ENCODE measurements at regions not wholly inside any gene's neighbourhood (a gene's known extent, or its start where the extent isn't known, plus 50 kb on each side); places are given as distances from the start of the nearest gene placed in this dataset.
"Not testable (repeated sequence)": the region's sequence is repeated elsewhere in the genome, so short reads cannot be mapped to it uniquely, and the experiment has no call there.

DNA sequence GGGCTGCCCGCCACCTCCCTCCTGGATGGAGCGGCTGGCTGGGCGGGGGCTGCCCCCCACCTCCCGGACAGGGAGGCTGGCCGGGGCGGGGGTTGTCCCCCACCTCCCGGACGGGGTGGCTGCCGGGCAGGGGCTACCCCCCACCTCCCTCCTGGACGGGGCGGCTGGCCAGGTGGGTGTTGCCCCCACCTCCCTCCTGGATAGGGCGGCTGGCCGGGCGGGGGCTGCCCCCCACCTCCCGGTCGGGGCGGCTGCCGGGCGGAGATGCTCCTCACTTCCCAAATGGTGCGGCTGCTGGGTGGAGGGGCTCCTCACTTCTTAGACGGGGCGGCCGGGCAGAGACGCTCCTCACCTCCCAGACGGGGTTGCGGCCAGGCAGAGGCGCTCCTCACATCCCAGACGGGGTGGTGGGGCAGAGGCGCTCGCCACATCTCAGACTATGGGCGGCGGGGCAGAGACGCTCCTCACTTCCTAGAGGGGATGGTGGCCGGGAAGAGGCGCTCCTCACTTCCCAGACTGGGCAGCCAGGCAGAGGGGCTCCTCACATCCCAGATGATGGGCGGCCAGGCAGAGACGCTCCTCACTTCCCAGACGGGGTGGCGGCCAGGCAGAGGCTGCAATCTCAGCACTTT, 153.9 kb upstream of the OR4C13 start:
- H3K4me1 ChIP-seq; H3K27ac ChIP-seq; H3K9me3 ChIP-seq; intact Hi-C loops (cut with DNase I; ENCODE audit: low total_unique reads); H3K27me3 ChIP-seq; H3K4me3 ChIP-seq; DNase-seq; H3K36me3 ChIP-seq (ENCODE audit: low read depth, missing control alignments): not testable (repeated sequence)
- 67 to 89% methylated on average over 20 to 34 of the region's 39 CpGs for WGBS, 2 donors

DNA sequence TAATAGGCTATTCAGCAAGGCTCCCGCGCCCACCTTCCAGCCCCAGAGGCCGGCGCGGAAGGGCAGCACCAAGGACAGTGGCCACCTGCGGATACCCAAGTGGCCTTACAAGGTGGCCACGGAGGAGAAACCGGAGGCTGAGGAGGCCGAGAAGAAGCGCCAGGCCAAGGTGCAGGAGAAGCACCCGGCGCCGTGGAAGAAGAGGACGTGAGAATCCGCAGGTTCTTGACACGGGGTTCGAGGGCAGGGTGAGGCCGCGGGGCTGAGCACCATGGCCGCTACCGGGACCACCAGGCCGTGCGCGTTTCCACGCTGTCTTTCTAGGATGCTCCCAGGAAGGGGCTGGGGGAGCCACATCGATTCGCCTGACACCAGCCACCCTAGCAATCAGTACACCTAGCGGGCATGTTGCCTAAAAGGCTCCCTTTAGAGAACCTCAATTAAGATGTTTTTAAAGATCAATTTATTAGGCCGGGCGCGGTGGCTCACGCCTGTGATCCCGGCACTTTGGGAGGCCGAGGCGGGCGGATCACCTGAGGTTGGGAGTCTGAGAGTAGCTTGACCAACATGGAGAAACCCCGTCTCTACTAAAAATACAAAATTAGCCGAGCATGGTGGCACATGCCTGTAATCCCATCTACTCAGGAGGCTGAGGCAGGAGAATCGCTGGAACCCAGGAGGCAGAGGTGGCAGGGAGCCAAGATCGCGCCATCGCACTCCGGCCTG, 134.3 kb upstream of the OR4C13 start:
- H3K9me3 ChIP-seq; H3K27me3 ChIP-seq; H3K27ac ChIP-seq; H3K36me3 ChIP-seq (ENCODE audit: low read depth, missing control alignments); H3K4me1 ChIP-seq; intact Hi-C loops (cut with DNase I; ENCODE audit: low total_unique reads); DNase-seq: not testable (repeated sequence)
- WGBS, 2 donors = 54 to 80% methylated on average over 36 to 43 of the region's 43 CpGs
- H3K4me3 ChIP-seq = peak overlapping the region in 1 of 2 donors; percentile 34

DNA sequence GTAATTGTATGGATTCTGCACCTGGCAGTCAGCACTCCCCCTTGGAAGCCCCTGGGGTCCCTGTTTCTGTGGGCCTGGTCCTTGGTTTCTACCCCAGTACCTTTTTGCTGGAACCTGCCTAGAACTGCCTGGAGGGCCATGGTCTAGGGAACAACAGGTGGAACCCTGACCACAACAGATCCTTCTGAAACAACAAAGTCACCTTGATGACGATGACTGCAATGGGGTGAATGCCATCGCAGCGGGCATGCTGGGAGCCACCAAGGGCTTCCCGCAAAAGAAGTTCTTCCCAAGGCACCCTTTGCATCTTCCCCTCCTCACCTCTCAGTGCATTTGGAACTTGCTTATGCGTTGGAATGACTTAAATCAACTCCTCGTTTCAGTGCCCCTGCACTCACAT, 129.0 kb upstream of the OR4C13 start:
- H3K9me3 ChIP-seq; H3K4me3 ChIP-seq; H3K27me3 ChIP-seq; H3K27ac ChIP-seq; H3K36me3 ChIP-seq (ENCODE audit: low read depth, missing control alignments); intact Hi-C loops (cut with DNase I; ENCODE audit: low total_unique reads); DNase-seq; H3K4me1 ChIP-seq: not testable (repeated sequence)
- WGBS, 2 donors = 77 to 83% methylated on average over 6 of the region's 6 CpGs

DNA sequence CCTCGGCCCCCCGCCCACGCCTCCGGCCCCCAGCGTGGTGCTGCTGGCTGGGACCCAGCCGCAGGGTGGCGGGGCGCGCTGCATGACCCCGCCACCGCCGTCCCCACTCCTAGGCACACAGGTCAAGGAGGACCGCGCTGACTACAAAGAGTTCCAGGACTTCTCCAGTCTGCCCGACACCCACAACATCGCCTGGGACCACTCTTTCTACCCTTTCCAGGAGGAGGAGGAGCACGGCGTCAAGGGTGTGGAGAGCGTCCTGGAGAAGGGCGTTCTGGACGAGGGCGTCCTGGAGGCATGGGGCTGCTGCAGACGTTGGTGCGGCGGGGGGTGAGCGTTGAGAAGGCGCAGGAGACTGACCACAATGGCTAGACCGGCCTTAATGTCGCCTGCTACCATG, 101.7 kb upstream of the OR4C13 start:
- H3K4me3 ChIP-seq; H3K27me3 ChIP-seq; H3K27ac ChIP-seq; H3K36me3 ChIP-seq (ENCODE audit: low read depth, missing control alignments); DNase-seq; H3K9me3 ChIP-seq; intact Hi-C loops (cut with DNase I; ENCODE audit: low total_unique reads); H3K4me1 ChIP-seq: not testable (repeated sequence)
- WGBS, 2 donors = 72 to 76% methylated on average over 23 to 29 of the region's 29 CpGs

DNA sequence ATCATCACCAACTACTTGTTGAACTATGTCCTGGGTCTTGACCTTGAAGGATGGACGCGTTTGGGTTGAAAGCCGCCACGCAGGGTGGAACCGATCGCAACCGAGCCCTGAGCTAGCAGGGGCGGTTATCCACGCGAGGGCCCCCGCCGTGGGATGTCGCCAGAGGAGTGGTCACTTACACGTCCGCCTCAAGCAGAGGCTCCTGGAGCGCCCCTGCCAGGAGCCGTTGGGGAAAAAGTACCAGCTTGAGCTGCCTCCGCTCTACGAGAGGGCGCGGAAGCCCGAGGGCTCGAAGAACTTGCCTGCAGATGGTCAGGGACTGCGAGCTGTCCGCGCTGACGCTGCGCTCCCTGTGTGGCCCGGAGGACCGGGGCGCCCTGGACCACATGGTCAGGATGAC, 100.7 kb upstream of the OR4C13 start:
- intact Hi-C loops (cut with DNase I; ENCODE audit: low total_unique reads) = no loop called here
- no peak for DNase-seq
- Histone ChIP-seq H3K27me3 (no peaks in the 10 kb centered on the region), H3K4me1 (no peaks in the 10 kb centered on the region), H3K36me3 (ENCODE audit: low read depth, missing control alignments) (no peaks in the 10 kb centered on the region), H3K4me3 (peak overlapping the region; percentile 12 to 48), H3K9me3 (no peaks in the 10 kb centered on the region), H3K27ac (no peak overlapping the region)
- WGBS, 2 donors = 40 to 61% methylated on average over 1 to 31 of the region's 31 CpGs
- TF ChIP-seq CTCF (IDR thresholded peaks at IDR 0.05) = no peak
- TF ChIP-seq POLR2A (IDR thresholded peaks at IDR 0.05) = no peak

GRCh38 chr11:49851971-49852389, 100.2 kb upstream of the OR4C13 start:
- H3K27me3 ChIP-seq = no peaks in the 10 kb centered on the region
- intact Hi-C loops (cut with DNase I; ENCODE audit: low total_unique reads) = no loop called here
- H3K9me3 ChIP-seq = no peaks in the 10 kb centered on the region
- peak overlapping the region; percentile 12 to 48 for H3K4me3 ChIP-seq
- no peak for TF ChIP-seq CTCF (IDR thresholded peaks at IDR 0.05)
- TF ChIP-seq POLR2A (IDR thresholded peaks at IDR 0.05) = no peak
- H3K27ac ChIP-seq = no peak overlapping the region
- H3K4me1 ChIP-seq = no peaks in the 10 kb centered on the region
- DNase-seq = no peak
- H3K36me3 ChIP-seq (ENCODE audit: low read depth, missing control alignments) = no peaks in the 10 kb centered on the region
- WGBS, 2 donors = 39% methylated on average over 33 of the region's 35 CpGs; no CpG with 5 or more reads in 1 of the 2 donors

GRCh38 chr11:49888875-49889274, 63.3 kb upstream of the OR4C13 start:
- H3K36me3 ChIP-seq (ENCODE audit: low read depth, missing control alignments); H3K27ac ChIP-seq; H3K27me3 ChIP-seq; intact Hi-C loops (cut with DNase I; ENCODE audit: low total_unique reads); H3K4me3 ChIP-seq; H3K9me3 ChIP-seq; H3K4me1 ChIP-seq: not testable (repeated sequence)
- peak; percentile 16 for DNase-seq
- WGBS, 2 donors = 47 to 60% methylated on average over 6 of the region's 6 CpGs

GRCh38 chr11:49891910-49892671, 60.1 kb upstream of the OR4C13 start:
- H3K27ac ChIP-seq; H3K4me1 ChIP-seq; H3K9me3 ChIP-seq; H3K36me3 ChIP-seq (ENCODE audit: low read depth, missing control alignments); intact Hi-C loops (cut with DNase I; ENCODE audit: low total_unique reads); H3K27me3 ChIP-seq: not testable (repeated sequence)
- 19 to 35% methylated on average over 18 to 57 of the region's 57 CpGs for WGBS, 2 donors
- DNase-seq = peak; percentile 14
- peak overlapping the region in 1 of 2 donors; percentile 34 for H3K4me3 ChIP-seq

DNA sequence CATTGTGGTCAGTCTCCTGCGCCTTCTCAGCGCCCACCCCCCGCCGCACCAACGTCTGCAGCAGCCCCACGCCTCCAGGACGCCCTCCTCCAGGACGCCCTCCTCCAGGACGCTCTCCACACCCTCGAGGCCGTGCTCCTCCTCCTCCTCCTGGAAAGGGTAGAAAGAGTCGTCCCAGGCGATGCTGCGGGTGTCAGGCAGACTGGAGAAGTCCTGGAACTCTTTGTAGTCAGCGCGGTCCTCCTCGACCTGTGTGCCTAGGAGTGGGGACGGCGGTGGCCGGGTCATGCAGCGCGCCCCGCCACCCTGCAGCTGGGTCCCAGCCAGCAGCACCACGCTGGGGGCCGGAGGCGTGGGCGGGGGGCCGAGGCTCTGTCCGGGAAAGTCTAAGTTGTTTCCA, 58.7 kb upstream of the OR4C13 start:
- DNase-seq; H3K27ac ChIP-seq; H3K4me1 ChIP-seq; H3K9me3 ChIP-seq; H3K36me3 ChIP-seq (ENCODE audit: low read depth, missing control alignments); intact Hi-C loops (cut with DNase I; ENCODE audit: low total_unique reads); H3K27me3 ChIP-seq; H3K4me3 ChIP-seq: not testable (repeated sequence)
- WGBS, 2 donors = 70 to 81% methylated on average over 18 to 29 of the region's 29 CpGs

All from testis (tissue), 2 donors.